Activated CD8-positive, alpha-beta T cell treated with anti-CD3 and anti-CD28 coated beads for 36 hours (primary cell): ENCODE measurements at regions not wholly inside any gene's neighbourhood (a gene's known extent, or its start where the extent isn't known, plus 50 kb on each side); places are given as distances from the start of the nearest gene placed in this dataset.

ENCODE experiments used
- ATAC-seq: fragments of 200-7000 bp; cut with Tn5 transposase; one replicate; pipeline ENCODE4 v1.10.0; 2021; ENCODE audit warnings: mild to moderate bottlenecking, moderate library complexity
- CTCF ChIA-PET: fragments of 350-600 bp; sonication (Branson Sonifier 250); formaldehyde crosslinking; loops from one replicate; lab custom pipeline; 2021; ENCODE audit warnings: antibody characterized with exemption; lab: Charles Lee
- POLR2A ChIA-PET: fragments of 350-600 bp; sonication (Branson Sonifier 250); formaldehyde crosslinking; loops from one replicate; lab custom pipeline; 2021; ENCODE audit warnings: antibody characterized with exemption; lab: Charles Lee
- DNase-seq: peaks from one replicate; pipeline ENCODE4 v3.0.0-alpha.2; 2020
- H3K27ac Mint-ChIP-seq: one replicate; pipeline ENCODE4 v1.8.0; 2021; ENCODE audit warnings: mild to moderate bottlenecking, mixed read lengths
- H3K27me3 Mint-ChIP-seq: one replicate; pipeline ENCODE4 v1.8.0; 2021; ENCODE audit warnings: mixed read lengths
- H3K36me3 Mint-ChIP-seq: one replicate; pipeline ENCODE4 v1.8.0; 2021; ENCODE audit warnings: low read depth, mixed read lengths
- H3K4me1 Mint-ChIP-seq: one replicate; pipeline ENCODE4 v1.8.0; 2021; ENCODE audit warnings: low read depth, mixed read lengths
- H3K4me3 Mint-ChIP-seq: one replicate; pipeline ENCODE4 v1.8.0; 2021; ENCODE audit warnings: mild to moderate bottlenecking, moderate library complexity, mixed read lengths
- H3K9me3 Mint-ChIP-seq: one replicate; pipeline ENCODE4 v1.8.0; 2021; ENCODE audit warnings: mixed read lengths
- CTCF ChIP-seq: fragments of 200-600 bp; IDR thresholded peaks from one replicate; pipeline ENCODE4 v1.8.0; 2022; ENCODE audit warnings: antibody characterized with exemption, mild to moderate bottlenecking
- intact Hi-C: fragments of 100-400 bp; cut with micrococcal nuclease; formaldehyde crosslinking; loops from one replicate; pipeline ENCODE4 v1.10.0; 2022

- Mint-ChIP-seq H3K27me3 (peaks cover 31% of the 10 kb centered on the region), H3K4me3 (no peak overlapping the region), H3K27ac (no peak overlapping the region), H3K9me3 (no peaks in the 10 kb centered on the region), H3K4me1 (peaks cover 40% of the 10 kb centered on the region), H3K36me3 (no peaks in the 10 kb centered on the region)
- ChIA-PET POLR2A (interaction anchor here (1.2 kb wide), 1 partner anchor 10 kb away, joined by 4 read pairs; no protein-coding TSS in a partner anchor), CTCF (interaction anchor here (1.0 to 3.7 kb wide), 3 partner anchors 21 to 201 kb away, joined by 3 to 15 read pairs (median 4); no protein-coding TSS in a partner anchor)
- TF ChIP-seq CTCF = no peak
- intact Hi-C loops = loop anchor here (10.0 kb wide), 1 partner anchor 129 kb away; no protein-coding TSS in a partner anchor
- ATAC-seq (no peak), DNase-seq (no peak)
These were observed 105.6 kb upstream of the SOD1 start for GRCh38 chr21:31553926-31554325.

- TF ChIP-seq CTCF = no peak
- H3K4me3 Mint-ChIP-seq = no peak overlapping the region
- no peak for ATAC-seq
These were observed 106.0 kb upstream of the SOD1 start for GRCh38 chr21:31553461-31553860.

GRCh38 chr21:31552826-31553225 lies 106.7 kb upstream of the SOD1 start:
- ATAC-seq (no peak), DNase-seq (no peak)
- no peaks in the 10 kb centered on the region for H3K36me3 Mint-ChIP-seq
- H3K27me3 Mint-ChIP-seq = peaks cover 31% of the 10 kb centered on the region
- no peak for TF ChIP-seq CTCF
- intact Hi-C loops = loop anchor here (10.0 kb wide), 1 partner anchor 128 kb away; no protein-coding TSS in a partner anchor
- no peaks in the 10 kb centered on the region for H3K9me3 Mint-ChIP-seq
- ChIA-PET CTCF (interaction anchor here (3.7 kb wide), 1 partner anchor 27 kb away, joined by 15 read pairs; no protein-coding TSS in a partner anchor), POLR2A (interaction anchor here (0.6 kb wide), 1 partner anchor 417 kb away, joined by 3 read pairs; no protein-coding TSS in a partner anchor)
- H3K27ac Mint-ChIP-seq = no peak overlapping the region
- H3K4me3 Mint-ChIP-seq = no peak overlapping the region
- peaks cover 40% of the 10 kb centered on the region for H3K4me1 Mint-ChIP-seq

More at GRCh38 chr21:31553461-31553860, 106.0 kb upstream of the SOD1 start:
- no peaks in the 10 kb centered on the region for H3K36me3 Mint-ChIP-seq
- H3K4me1 Mint-ChIP-seq = peaks cover 40% of the 10 kb centered on the region
- no peak overlapping the region for H3K27ac Mint-ChIP-seq
- ChIA-PET CTCF (interaction anchor here (3.7 kb wide), 1 partner anchor 27 kb away, joined by 15 read pairs; no protein-coding TSS in a partner anchor), POLR2A (interaction anchor here (1.2 kb wide), 1 partner anchor 10 kb away, joined by 4 read pairs; no protein-coding TSS in a partner anchor)
- DNase-seq = no peak
- H3K27me3 Mint-ChIP-seq = peaks cover 31% of the 10 kb centered on the region
- H3K9me3 Mint-ChIP-seq = no peaks in the 10 kb centered on the region
- intact Hi-C loops = loop anchor here (10.0 kb wide), 1 partner anchor 129 kb away; no protein-coding TSS in a partner anchor

- no peak for DNase-seq
- CTCF ChIA-PET = interaction anchor here (3.1 kb wide), 1 partner anchor 31 kb away, joined by 11 read pairs; no protein-coding TSS in a partner anchor
- Mint-ChIP-seq H3K36me3 (no peaks in the 10 kb centered on the region), H3K27ac (no peak overlapping the region), H3K4me1 (peaks cover 25% of the 10 kb centered on the region), H3K9me3 (no peaks in the 10 kb centered on the region), H3K4me3 (no peak overlapping the region), H3K27me3 (peaks cover 10% of the 10 kb centered on the region)
- TF ChIP-seq CTCF = no peak
- intact Hi-C loops = loop anchor here (10.0 kb wide), 1 partner anchor 125 kb away; no protein-coding TSS in a partner anchor
- ATAC-seq = no peak
- POLR2A ChIA-PET = no interaction called here
These were observed 109.4 kb upstream of the SOD1 start for GRCh38 chr21:31550070-31550469.

GRCh38 chr21:31548688-31549087 lies 110.8 kb upstream of the SOD1 start:
- H3K27me3 Mint-ChIP-seq = peaks cover 5% of the 10 kb centered on the region
- no peaks in the 10 kb centered on the region for H3K9me3 Mint-ChIP-seq
- ATAC-seq = no peak
- ChIA-PET POLR2A (no interaction called here), CTCF (interaction anchor here (1.3 to 3.1 kb wide), 3 partner anchors 10 to 32 kb away, joined by 4 to 11 read pairs (median 7); no protein-coding TSS in a partner anchor)
- TF ChIP-seq CTCF = no peak
- H3K36me3 Mint-ChIP-seq = no peaks in the 10 kb centered on the region
- no peak overlapping the region for H3K4me3 Mint-ChIP-seq
- intact Hi-C loops = no loop called here
- H3K4me1 Mint-ChIP-seq = peaks cover 11% of the 10 kb centered on the region
- H3K27ac Mint-ChIP-seq = no peak overlapping the region
- no peak for DNase-seq
